Calu3 (cell line): ENCODE measurements at regions not wholly inside any gene's neighbourhood (a gene's known extent, or its start where the extent isn't known, plus 50 kb on each side); places are given as distances from the start of the nearest gene placed in this dataset.

Experiments used
- BruUV-seq: library from RNA; stranded (reverse); fragments of 400-500 nt; replicated peaks from 2 replicates; lab custom pipeline; 2021; lab: Mats Ljungman, UMichigan
- CTCF ChIA-PET: fragments of 300-600 bp; sonication (Branson Sonifier 250); formaldehyde crosslinking; loops from one replicate; lab custom pipeline; 2022; ENCODE audit warnings: antibody characterized with exemption; lab: Charles Lee
- DNase-seq: peaks from one replicate; pipeline ENCODE4 v3.0.0; 2022
- H3K27ac Mint-ChIP-seq: one replicate; pipeline ENCODE4 v1.8.0; 2022; ENCODE audit warnings: mixed read lengths; ENCODE audit not compliant: unreplicated experiment
- H3K27me3 Mint-ChIP-seq: one replicate; pipeline ENCODE4 v1.8.0; 2022; ENCODE audit warnings: mixed read lengths; ENCODE audit not compliant: unreplicated experiment
- H3K36me3 Mint-ChIP-seq: one replicate; pipeline ENCODE4 v1.8.0; 2022; ENCODE audit warnings: mild to moderate bottlenecking, moderate library complexity, mixed read lengths; ENCODE audit not compliant: insufficient read depth, unreplicated experiment
- H3K4me1 Mint-ChIP-seq: one replicate; pipeline ENCODE4 v1.8.0; 2022; ENCODE audit warnings: mild to moderate bottlenecking, low read depth, mixed read lengths; ENCODE audit not compliant: unreplicated experiment
- H3K4me3 Mint-ChIP-seq: one replicate; pipeline ENCODE4 v1.8.0; 2022; ENCODE audit warnings: mild to moderate bottlenecking, low read depth, moderate library complexity, mixed read lengths; ENCODE audit not compliant: unreplicated experiment
- H3K9me3 Mint-ChIP-seq: one replicate; pipeline ENCODE4 v1.8.0; 2022; ENCODE audit warnings: low read depth, mixed read lengths; ENCODE audit not compliant: unreplicated experiment
- intact Hi-C: fragments of 100-400 bp; cut with micrococcal nuclease; formaldehyde crosslinking; loops from one replicate; pipeline ENCODE4 v1.10.0; 2022; ENCODE audit not compliant: unreplicated experiment
- TF ChIP-seq, protein P1 (sequence below): fragments of 200-600 bp; IDR thresholded peaks from one replicate; pipeline ENCODE4 v1.8.0; 2022; ENCODE audit warnings: antibody characterized with exemption; ENCODE audit not compliant: unreplicated experiment

DNA sequence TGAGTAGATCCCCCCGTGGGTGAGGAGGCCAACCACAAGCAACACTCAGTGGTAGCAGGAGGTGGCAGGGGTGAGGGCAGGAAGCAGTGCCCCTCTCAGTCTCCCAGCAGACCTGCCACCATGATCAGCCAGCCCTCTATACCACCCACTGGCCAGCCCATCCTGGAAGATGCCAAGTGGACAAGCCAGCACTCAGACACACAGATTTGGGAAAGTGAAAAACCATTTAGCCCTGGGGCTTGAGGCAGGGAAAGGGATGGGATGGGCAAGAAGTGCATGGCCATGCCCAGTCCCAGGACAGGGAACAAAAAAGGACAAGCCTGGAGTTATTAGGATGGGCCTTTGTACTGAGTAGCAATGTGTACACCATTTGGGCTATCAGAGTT is 76.9 kb downstream of the HFE start:
- Mint-ChIP-seq H3K27me3 (no peaks in the 10 kb centered on the region), H3K36me3 (peaks cover 71% of the 10 kb centered on the region), H3K9me3 (no peaks in the 10 kb centered on the region), H3K27ac (peak overlapping the region; percentile 100), H3K4me3 (peak overlapping the region; percentile 85), H3K4me1 (peaks cover 62% of the 10 kb centered on the region)
- TF ChIP-seq, protein P1, sequence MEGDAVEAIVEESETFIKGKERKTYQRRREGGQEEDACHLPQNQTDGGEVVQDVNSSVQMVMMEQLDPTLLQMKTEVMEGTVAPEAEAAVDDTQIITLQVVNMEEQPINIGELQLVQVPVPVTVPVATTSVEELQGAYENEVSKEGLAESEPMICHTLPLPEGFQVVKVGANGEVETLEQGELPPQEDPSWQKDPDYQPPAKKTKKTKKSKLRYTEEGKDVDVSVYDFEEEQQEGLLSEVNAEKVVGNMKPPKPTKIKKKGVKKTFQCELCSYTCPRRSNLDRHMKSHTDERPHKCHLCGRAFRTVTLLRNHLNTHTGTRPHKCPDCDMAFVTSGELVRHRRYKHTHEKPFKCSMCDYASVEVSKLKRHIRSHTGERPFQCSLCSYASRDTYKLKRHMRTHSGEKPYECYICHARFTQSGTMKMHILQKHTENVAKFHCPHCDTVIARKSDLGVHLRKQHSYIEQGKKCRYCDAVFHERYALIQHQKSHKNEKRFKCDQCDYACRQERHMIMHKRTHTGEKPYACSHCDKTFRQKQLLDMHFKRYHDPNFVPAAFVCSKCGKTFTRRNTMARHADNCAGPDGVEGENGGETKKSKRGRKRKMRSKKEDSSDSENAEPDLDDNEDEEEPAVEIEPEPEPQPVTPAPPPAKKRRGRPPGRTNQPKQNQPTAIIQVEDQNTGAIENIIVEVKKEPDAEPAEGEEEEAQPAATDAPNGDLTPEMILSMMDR: no peak
- peak; percentile 66 for DNase-seq
- CTCF ChIA-PET: interaction anchor here (0.6 to 1.7 kb wide), 7 partner anchors 9 to 132 kb away, joined by 3 to 12 read pairs (median 6); a partner anchor contains a TSS
- no TSS peak for BruUV-seq
- intact Hi-C loops: no loop called here

DNA sequence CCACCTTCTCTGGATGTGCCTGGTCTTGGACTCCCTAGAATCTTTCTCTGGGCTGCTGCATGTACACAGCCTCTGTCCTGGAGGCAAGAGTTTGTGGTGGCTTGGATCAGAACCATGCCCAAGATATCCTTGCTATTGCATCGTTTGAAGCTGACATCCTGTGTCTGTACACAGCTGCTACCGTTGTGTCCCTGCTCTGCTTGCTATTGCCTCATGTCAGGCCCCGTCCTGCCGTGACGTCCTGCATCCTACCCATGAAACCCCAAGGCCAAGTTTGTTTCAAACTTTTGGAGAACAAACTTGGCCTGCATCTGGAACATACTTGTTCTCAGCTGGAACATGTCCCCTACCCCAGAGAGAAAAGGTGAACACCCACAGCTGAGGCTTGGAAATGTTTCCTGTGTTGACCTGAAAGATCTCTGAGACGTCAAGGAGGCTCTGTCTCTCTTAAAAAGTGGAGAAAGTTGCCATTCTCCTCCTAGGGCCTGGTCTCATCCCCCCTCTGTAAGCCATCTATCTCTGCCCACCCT is 78.1 kb downstream of the HFE start:
- intact Hi-C loops: no loop called here
- TF ChIP-seq, protein P1: no peak
- Mint-ChIP-seq H3K4me3 (peak overlapping the region; percentile 11), H3K4me1 (peaks cover 74% of the 10 kb centered on the region), H3K27ac (peak overlapping the region; percentile 35), H3K36me3 (peaks cover 70% of the 10 kb centered on the region), H3K27me3 (no peaks in the 10 kb centered on the region), H3K9me3 (no peaks in the 10 kb centered on the region)
- BruUV-seq: no TSS peak
- no peak for DNase-seq
- CTCF ChIA-PET: no interaction called here

DNA sequence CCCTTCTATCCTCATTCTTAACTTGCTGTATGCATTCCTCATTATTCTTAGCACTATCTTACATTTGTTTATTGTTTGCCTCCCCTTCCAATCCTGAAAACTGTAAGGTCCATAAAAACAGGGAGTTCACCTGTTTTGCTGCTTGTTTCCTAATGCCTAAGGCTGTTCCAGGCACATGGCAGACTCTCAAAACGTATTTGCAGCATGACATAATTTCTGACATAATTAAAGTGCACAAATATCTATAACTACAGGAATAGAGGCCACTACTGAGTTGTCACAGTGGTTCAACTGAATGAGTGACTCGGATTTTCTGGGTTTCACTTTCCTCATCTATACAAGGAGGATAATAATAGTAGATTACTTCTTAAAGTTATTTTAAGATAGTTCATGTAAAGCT is 83.0 kb downstream of the HFE start:
- no peak for DNase-seq
- peak overlapping the region; percentile 75 for H3K27ac Mint-ChIP-seq

DNA sequence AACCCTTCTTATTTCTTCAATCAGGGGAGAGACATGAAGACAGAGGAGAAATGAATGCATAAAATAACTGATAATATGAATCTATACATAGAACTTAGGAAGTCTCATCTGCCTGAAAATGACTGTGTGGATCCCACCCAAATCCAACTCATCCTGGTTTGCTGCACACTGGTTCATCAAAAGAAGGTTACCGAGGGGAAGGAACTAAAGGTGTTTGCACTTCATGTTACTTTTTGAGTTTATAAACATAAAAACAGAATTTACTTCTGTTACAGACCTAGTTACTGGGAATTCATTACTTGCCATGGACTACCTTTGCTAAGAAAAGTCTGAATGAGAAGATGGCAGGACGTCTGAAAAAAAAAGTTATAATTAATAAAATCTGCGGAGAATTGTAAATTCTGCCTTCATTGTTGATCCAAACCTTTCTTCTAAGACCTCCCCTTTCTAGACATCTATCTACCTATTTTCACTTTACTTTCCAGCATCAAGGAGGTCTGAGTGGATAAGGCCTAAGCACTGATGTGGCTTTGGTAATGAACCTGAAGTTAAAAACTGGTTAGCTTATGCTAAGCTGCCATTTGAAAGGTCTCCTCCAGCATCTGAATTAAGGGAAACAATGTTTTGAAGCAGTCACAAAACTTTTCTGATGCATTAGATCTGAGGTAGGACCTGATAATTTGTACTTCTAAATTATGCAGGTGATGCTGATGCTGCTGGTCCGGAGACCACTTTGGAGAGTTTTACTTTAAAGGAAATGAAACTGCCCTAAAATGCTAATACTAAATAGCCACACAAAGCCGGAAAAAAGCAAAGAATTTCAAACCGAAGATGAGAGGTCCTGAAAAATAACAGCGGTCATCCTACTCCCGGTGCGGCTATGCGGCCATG is 84.0 kb downstream of the HFE start:
- H3K4me1 Mint-ChIP-seq: peaks cover 85% of the 10 kb centered on the region
- no peaks in the 10 kb centered on the region for H3K9me3 Mint-ChIP-seq
- H3K36me3 Mint-ChIP-seq: peaks cover 63% of the 10 kb centered on the region
- CTCF ChIA-PET: interaction anchor here (0.5 to 1.1 kb wide), 5 partner anchors 12 to 102 kb away, joined by 3 to 6 read pairs (median 4); a partner anchor contains a TSS
- BruUV-seq: TSS peak; percentile 81
- H3K27me3 Mint-ChIP-seq: no peaks in the 10 kb centered on the region
- H3K27ac Mint-ChIP-seq: peak overlapping the region; percentile 83
- no peak for DNase-seq
- TF ChIP-seq, protein P1: no peak
- intact Hi-C loops: loop anchor here (10.0 kb wide), 1 partner anchor 424 kb away; the partner anchor contains the start of gene ABT1
- H3K4me3 Mint-ChIP-seq: peak overlapping the region; percentile 60

More for the DNA sequence above, 83.0 kb downstream of the HFE start:
- BruUV-seq: no TSS peak
- Mint-ChIP-seq H3K4me1 (peaks cover 84% of the 10 kb centered on the region), H3K27me3 (no peaks in the 10 kb centered on the region), H3K36me3 (peaks cover 59% of the 10 kb centered on the region), H3K9me3 (no peaks in the 10 kb centered on the region), H3K4me3 (peak overlapping the region; percentile 60)
- CTCF ChIA-PET: interaction anchor here (1.1 kb wide), 1 partner anchor 13 kb away, joined by 3 read pairs; a partner anchor contains a TSS
- intact Hi-C loops: loop anchor here (10.0 kb wide), 1 partner anchor 425 kb away; the partner anchor contains the start of gene ABT1
- TF ChIP-seq, protein P1: no peak
